HG02885 (cell line): ENCODE measurements at regions not wholly inside any gene's neighbourhood (a gene's known extent, or its start where the extent isn't known, plus 50 kb on each side); places are given as distances from the start of the nearest gene placed in this dataset.

Source experiments
- ATAC-seq: cut with Tn5 transposase; IDR thresholded peaks from one replicate; pipeline ENCODE4 v1.9.1; 2021; ENCODE audit warnings: mild to moderate bottlenecking; ENCODE audit not compliant: unreplicated experiment, poor library complexity

GRCh38 chrX:122813876-122814275 lies 370.2 kb upstream of the GRIA3 start:
- ATAC-seq = no peak

GRCh38 chrX:122816288-122816687 lies 367.8 kb upstream of the GRIA3 start:
- ATAC-seq = no peak

- no peak for ATAC-seq
Observed at GRCh38 chrX:122817321-122817955, 366.6 kb upstream of the GRIA3 start.

DNA sequence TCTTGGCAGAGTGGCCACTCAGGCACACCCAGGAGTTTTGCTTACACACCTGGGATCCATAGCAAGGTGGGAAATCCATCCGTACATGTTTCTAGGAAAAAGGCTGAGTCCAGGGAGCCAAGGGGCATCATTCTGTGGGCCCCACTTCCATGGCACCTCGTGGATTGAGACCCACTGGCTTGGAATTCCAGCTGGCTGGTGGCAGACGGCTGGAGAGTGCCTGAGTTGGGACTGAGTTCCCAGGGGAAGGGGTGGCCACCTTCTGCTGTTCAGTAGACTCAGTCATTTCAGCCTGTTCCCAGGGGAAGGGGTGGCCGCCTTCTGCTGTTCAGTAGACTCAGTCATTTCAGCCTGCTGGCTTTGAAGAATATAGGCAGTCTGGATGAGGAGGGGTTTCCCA lies 366.0 kb upstream of the GRIA3 start:
- no peak for ATAC-seq

- ATAC-seq = no peak
Observed at GRCh38 chrX:122833230-122833629, 350.8 kb upstream of the GRIA3 start.

- ATAC-seq = no peak
Observed at GRCh38 chrX:122835886-122836285, 348.2 kb upstream of the GRIA3 start.

- ATAC-seq = no peak
Observed at GRCh38 chrX:122850326-122850725, 333.8 kb upstream of the GRIA3 start.

DNA sequence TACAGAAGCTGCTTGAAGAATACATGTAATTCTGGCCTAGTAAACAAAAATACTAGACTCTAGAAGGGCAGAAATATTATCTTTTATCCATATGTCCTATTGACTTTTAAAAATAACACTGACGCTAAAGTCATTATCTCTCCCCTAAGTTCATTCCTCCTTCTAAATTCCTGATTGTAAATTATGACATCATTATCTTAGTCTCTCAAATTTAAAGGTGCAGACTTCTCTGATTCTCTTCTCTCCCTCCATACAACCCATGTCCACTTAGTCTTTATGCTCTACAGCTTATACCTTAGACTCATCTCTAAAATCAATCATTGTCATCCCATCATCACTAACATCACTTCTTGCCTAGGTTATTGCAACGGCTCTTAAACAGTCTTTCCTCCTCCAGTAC lies 327.9 kb upstream of the GRIA3 start:
- no peak for ATAC-seq

DNA sequence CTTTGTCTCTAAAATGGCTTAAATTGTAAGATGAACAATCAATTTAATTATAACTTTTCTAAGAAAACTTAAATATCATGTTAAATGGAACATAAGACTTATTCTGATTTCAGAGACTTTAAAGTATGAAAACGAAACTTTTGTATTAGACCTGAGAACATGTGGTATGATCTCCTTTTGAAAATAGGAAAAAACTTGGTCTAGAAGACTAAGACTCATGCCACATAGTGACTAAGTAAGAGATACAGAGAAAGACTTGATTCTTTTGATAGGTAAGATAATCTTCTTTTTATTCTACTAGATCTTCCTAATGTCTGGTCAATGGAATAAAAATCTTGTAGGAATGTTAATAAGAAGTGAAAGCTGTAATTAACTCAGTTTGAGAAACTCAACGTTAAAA lies 326.3 kb upstream of the GRIA3 start:
- ATAC-seq = no peak

GRCh38 chrX:122863067-122863466 lies 321.0 kb upstream of the GRIA3 start:
- no peak for ATAC-seq

- ATAC-seq = no peak
Observed at GRCh38 chrX:122866532-122866931, 317.5 kb upstream of the GRIA3 start.

DNA sequence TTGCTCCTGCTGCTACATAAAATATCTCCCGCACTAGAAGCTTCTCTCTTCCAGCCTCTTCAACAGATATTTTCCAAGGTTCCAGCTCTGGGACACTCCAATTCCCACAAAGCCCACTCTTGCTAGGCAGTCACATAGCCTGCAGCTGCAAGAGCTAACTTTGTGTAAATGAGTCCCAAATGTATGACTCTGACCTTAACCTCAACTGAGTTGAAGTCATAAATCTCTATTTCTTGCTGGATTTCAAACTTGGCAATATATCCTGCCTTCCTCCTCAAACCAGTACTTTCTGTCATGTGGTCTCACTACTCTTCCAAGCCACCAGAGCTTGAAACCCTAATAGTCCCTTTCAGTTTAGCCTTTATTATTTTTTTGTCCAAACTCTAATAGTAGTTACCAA lies 315.4 kb upstream of the GRIA3 start:
- no peak for ATAC-seq

- ATAC-seq = no peak
Observed at GRCh38 chrX:122869171-122869570, 314.9 kb upstream of the GRIA3 start.

GRCh38 chrX:122878269-122878668 lies 305.8 kb upstream of the GRIA3 start:
- no peak for ATAC-seq

- ATAC-seq = no peak
Observed at GRCh38 chrX:122880952-122881351, 303.1 kb upstream of the GRIA3 start.

DNA sequence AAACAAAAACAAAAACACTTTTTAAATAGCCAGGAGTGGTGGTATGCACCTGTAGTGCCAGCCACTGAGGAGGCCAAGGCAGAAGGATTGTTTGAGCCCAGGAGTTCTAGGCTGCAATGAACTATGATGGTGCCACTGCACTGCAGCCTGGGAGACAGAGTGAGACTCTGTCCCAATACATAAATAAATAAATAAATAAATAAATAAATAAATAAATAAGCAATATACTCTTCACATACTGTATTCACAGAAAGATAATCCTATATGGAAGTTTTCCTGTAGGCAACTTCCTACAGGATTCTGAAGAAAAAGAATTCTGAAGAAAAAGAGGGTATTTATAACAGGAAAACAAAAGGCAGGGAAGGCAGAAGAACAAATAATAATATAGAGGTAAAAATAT lies 293.3 kb upstream of the GRIA3 start:
- ATAC-seq = no peak

- ATAC-seq = no peak
Observed at GRCh38 chrX:122906726-122907125, 277.4 kb upstream of the GRIA3 start.

GRCh38 chrX:122907375-122907774 lies 276.7 kb upstream of the GRIA3 start:
- no peak for ATAC-seq

DNA sequence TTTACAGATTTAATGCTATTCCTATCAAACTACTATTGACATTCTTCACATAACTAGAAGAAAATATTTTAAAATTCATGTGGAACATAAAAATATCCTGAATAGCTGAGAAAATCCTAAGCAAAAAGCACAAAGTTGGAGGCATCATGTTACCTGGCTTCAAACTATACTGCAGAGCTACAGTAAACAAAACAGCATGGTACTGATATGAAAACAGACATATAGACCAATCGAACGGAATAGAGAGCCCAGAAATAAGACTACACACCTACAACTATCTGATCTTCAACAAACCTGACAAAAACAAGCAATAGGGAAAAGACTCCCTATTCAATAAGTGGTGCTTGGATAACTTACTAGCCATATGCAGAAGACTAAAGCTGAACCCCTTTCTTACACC lies 273.4 kb upstream of the GRIA3 start:
- ATAC-seq = no peak

DNA sequence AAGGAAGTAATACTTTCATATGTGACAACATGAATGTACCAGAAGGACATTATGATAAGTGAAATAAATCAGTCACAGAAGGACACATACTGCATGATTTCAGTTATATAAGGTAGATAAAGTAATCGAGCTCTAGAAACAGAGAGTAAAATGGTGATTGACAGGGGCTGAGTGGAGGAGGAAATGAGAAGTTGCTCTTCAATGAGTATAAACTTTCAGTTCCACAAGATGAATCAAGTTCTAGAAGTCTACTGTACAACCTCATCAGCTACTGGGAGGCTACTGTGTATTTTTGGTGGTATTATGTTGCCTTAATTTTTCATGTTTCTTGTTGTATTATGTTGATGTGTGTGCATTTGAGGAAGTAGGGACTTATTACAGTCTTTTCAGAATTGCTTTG lies 270.9 kb upstream of the GRIA3 start:
- no peak for ATAC-seq

- no peak for ATAC-seq
Observed at GRCh38 chrX:122913764-122914163, 270.3 kb upstream of the GRIA3 start.

DNA sequence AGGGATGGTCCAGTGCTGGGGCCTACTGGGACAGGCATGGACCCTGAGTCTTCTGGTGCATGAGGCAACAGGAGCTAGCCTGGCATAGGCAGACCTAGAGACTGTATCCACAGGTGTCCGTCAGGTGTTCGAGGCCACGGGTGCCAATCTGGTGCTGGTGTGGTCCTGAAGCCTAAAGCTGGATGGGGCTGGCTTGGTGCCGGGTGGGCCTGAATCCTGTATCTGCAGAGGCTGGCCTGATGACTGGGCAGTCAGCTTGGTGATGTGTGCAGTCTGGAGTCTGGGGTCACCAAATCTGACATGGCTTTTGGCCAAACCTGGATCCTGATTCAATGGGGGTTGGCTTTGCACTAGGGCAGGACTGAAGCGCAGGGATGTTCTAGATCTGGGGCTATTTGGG lies 269.8 kb upstream of the GRIA3 start:
- no peak for ATAC-seq

GRCh38 chrX:122934131-122934530 lies 249.9 kb upstream of the GRIA3 start:
- no peak for ATAC-seq
